Adrenal gland (tissue), 5 donors: ENCODE measurements at regions not wholly inside any gene's neighbourhood (a gene's known extent, or its start where the extent isn't known, plus 50 kb on each side); places are given as distances from the start of the nearest gene placed in this dataset.

ENCODE experiments used
- CTCF ChIP-seq, 6 experiments: fragments of 450-650 bp in 4 of 6; fragments of 200-600 bp in 2 of 6; sonication (generic) in 1 of 6; IDR thresholded peaks; 1 replicate in 5 of 6; 2 replicates in 1 of 6; pipeline versions ENCODE4 v1.5.1 to v1.8.0; 2016 to 2021; ENCODE audit warnings: antibody characterized with exemption in 6 of 6, mild to moderate bottlenecking in 2 of 6, moderate library complexity in 1 of 6
- POLR2A ChIP-seq, 2 donors: fragments of 450-650 bp; IDR thresholded peaks; one replicate each; pipeline ENCODE4 v1.6.1; 2017; ENCODE audit warnings: antibody characterized with exemption in 2 of 2, mild to moderate bottlenecking in 2 of 2, moderate library complexity in 1 of 2
- donor health status: DM: no; HTN: no; CAD: no.

DNA sequence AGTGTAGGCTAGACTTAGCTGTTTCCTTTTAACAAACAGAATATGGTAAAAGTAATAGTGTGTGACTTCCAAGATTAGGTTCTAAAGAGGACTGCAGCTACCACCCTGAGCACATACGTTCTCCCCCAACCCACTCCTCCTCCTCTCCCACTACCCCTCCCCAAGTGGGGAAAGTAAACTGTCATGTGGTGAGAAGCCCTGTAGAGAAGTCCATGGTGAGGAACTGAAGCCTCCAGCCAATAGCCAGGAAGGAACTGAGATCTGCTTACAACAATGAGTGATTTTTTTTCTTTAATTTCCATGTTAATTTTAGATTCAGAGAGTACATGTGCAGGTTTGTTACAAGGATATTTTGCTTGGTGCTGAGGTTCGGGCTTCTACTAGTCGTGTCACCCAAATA is 57.0 kb upstream of the EGLN3 start:
- no peak for TF ChIP-seq CTCF (IDR thresholded peaks at IDR 0.05)
- no peak for TF ChIP-seq POLR2A (IDR thresholded peaks at IDR 0.05)
